ENCODE measurements at regions not wholly inside any gene's neighbourhood (a gene's known extent, or its start where the extent isn't known, plus 50 kb on each side); places are given as distances from the start of the nearest gene placed in this dataset.

GRCh38 chr3:194964809-194965208, 279.1 kb downstream of the FAM43A start:
- no peak for TF ChIP-seq POLR2AphosphoS5 (IDR thresholded peaks at IDR 0.05; ENCODE audit: low read depth, low read length)
- TF ChIP-seq POLR2A (IDR thresholded peaks at IDR 0.05; ENCODE audit: low read depth, low read length) = no peak
- no peak for TF ChIP-seq TAF1 (IDR thresholded peaks at IDR 0.05; ENCODE audit: low read depth, low read length)
- TF ChIP-seq PAX5 (IDR thresholded peaks at IDR 0.05; ENCODE audit: insufficient read depth, low read length, severe bottlenecking) = no peak
- no peak for TF ChIP-seq POU2F2 (IDR thresholded peaks at IDR 0.05; ENCODE audit: low read depth, low read length)
- TF ChIP-seq SPI1 (IDR thresholded peaks at IDR 0.05; ENCODE audit: low read depth, low read length) = no peak

Data from GM12891 (cell line).